HL-60 (cell line): ENCODE measurements at regions not wholly inside any gene's neighbourhood (a gene's known extent, or its start where the extent isn't known, plus 50 kb on each side); places are given as distances from the start of the nearest gene placed in this dataset.

Experiments used
- DNase-seq, 2 experiments: peaks; one replicate each; pipeline ENCODE4 v3.0.0-alpha.2; 2010 to 2020; ENCODE audit warnings: low read depth in 1 of 2, low spot score in 1 of 2
- H3K27ac ChIP-seq: fragments of 250-450 bp; sonication (Bioruptor Pico); replicated peaks from 2 replicates; pipeline ENCODE4 v1.5.1; 2020; ENCODE audit warnings: mild to moderate bottlenecking, moderate library complexity
- H3K27me3 ChIP-seq: fragments of 250-450 bp; sonication (Bioruptor Pico); 2 replicates; pipeline ENCODE4 v1.5.1; 2021; ENCODE audit warnings: mild to moderate bottlenecking, moderate library complexity; ENCODE audit not compliant: insufficient read depth, poor library complexity, severe bottlenecking
- H3K4me3 ChIP-seq: replicated peaks from 2 replicates; pipeline ENCODE4 v1.5.1; 2011; ENCODE audit warnings: mild to moderate bottlenecking, control low read depth, low read length; ENCODE audit not compliant: insufficient read depth
- GABPA ChIP-seq: IDR thresholded peaks from 2 replicates; pipeline ENCODE4 v1.6.1; 2012; ENCODE audit warnings: low read depth
- POLR2AphosphoS5 ChIP-seq: IDR thresholded peaks from 2 replicates; pipeline ENCODE4 v1.6.1; 2012; ENCODE audit warnings: low read depth
- SPI1 ChIP-seq: IDR thresholded peaks from 2 replicates; pipeline ENCODE4 v1.6.1; 2012; ENCODE audit warnings: low read depth, mild to moderate bottlenecking, borderline replicate concordance
- TF ChIP-seq, protein P1 (sequence below): IDR thresholded peaks from one replicate; pipeline ENCODE4 v1.5.1; 2011; ENCODE audit warnings: low read length, control low read depth, inconsistent platforms; ENCODE audit not compliant: insufficient read depth
- TF ChIP-seq, protein P2 (sequence below): IDR thresholded peaks from 2 replicates; pipeline ENCODE4 v1.6.1; 2012; ENCODE audit warnings: low read depth; ENCODE audit not compliant: insufficient replicate concordance

DNA sequence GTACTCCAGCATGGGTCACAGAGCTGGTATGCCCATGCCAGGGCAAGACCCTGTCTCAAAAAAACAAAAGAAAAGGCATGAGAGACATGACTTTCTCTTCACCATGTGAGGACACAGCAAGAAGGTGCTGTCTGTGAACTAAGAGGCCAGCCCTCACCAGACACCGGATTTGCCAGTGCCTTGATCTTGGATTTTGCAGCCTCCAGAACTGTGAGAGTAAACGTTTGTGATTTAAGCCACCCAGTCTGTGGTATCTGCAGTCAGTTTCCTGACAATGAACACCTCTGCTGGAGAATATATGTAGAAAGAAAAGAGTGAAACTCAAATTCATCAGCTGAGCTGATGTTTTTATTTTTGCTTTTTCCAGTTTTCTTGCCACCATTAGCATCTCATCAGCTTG is 166.3 kb upstream of the RAB4A start:
- TF ChIP-seq, protein P1, sequence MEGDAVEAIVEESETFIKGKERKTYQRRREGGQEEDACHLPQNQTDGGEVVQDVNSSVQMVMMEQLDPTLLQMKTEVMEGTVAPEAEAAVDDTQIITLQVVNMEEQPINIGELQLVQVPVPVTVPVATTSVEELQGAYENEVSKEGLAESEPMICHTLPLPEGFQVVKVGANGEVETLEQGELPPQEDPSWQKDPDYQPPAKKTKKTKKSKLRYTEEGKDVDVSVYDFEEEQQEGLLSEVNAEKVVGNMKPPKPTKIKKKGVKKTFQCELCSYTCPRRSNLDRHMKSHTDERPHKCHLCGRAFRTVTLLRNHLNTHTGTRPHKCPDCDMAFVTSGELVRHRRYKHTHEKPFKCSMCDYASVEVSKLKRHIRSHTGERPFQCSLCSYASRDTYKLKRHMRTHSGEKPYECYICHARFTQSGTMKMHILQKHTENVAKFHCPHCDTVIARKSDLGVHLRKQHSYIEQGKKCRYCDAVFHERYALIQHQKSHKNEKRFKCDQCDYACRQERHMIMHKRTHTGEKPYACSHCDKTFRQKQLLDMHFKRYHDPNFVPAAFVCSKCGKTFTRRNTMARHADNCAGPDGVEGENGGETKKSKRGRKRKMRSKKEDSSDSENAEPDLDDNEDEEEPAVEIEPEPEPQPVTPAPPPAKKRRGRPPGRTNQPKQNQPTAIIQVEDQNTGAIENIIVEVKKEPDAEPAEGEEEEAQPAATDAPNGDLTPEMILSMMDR, result no peak
- TF ChIP-seq, protein P2, sequence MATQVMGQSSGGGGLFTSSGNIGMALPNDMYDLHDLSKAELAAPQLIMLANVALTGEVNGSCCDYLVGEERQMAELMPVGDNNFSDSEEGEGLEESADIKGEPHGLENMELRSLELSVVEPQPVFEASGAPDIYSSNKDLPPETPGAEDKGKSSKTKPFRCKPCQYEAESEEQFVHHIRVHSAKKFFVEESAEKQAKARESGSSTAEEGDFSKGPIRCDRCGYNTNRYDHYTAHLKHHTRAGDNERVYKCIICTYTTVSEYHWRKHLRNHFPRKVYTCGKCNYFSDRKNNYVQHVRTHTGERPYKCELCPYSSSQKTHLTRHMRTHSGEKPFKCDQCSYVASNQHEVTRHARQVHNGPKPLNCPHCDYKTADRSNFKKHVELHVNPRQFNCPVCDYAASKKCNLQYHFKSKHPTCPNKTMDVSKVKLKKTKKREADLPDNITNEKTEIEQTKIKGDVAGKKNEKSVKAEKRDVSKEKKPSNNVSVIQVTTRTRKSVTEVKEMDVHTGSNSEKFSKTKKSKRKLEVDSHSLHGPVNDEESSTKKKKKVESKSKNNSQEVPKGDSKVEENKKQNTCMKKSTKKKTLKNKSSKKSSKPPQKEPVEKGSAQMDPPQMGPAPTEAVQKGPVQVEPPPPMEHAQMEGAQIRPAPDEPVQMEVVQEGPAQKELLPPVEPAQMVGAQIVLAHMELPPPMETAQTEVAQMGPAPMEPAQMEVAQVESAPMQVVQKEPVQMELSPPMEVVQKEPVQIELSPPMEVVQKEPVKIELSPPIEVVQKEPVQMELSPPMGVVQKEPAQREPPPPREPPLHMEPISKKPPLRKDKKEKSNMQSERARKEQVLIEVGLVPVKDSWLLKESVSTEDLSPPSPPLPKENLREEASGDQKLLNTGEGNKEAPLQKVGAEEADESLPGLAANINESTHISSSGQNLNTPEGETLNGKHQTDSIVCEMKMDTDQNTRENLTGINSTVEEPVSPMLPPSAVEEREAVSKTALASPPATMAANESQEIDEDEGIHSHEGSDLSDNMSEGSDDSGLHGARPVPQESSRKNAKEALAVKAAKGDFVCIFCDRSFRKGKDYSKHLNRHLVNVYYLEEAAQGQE, result no peak
- TF ChIP-seq POLR2AphosphoS5, result no peak
- no peak for TF ChIP-seq GABPA
- Histone ChIP-seq H3K27ac (no peak overlapping the region), H3K27me3 (no peaks in the 10 kb centered on the region), H3K4me3 (no peak overlapping the region)
- no peak for DNase-seq

DNA sequence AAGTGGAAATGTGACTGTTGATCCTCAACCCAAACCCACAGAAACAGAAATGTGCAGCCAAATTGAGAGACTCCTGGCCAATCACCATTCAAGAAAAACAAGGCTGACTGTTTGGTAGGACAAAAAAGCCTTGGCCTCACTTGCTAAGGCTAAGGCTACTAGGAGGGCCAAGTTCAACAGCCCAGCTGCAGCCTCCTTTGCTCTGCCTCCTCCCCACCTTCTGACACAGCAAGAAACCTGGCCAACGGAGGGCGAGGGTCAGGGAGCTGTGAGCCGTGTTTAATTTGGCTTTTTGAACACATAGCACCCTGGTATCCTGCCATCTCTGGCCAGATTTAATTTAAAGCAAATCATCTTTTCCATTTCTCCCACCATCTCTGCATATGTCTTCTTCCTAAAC is 165.8 kb upstream of the RAB4A start:
- H3K4me3 ChIP-seq, result no peak overlapping the region
- TF ChIP-seq POLR2AphosphoS5 (no peak), GABPA (no peak), SPI1 (no peak)
- TF ChIP-seq, protein P1, result no peak
- TF ChIP-seq, protein P2, result no peak
- no peak for DNase-seq
- H3K27ac ChIP-seq, result no peak overlapping the region
- no peaks in the 10 kb centered on the region for H3K27me3 ChIP-seq

DNA sequence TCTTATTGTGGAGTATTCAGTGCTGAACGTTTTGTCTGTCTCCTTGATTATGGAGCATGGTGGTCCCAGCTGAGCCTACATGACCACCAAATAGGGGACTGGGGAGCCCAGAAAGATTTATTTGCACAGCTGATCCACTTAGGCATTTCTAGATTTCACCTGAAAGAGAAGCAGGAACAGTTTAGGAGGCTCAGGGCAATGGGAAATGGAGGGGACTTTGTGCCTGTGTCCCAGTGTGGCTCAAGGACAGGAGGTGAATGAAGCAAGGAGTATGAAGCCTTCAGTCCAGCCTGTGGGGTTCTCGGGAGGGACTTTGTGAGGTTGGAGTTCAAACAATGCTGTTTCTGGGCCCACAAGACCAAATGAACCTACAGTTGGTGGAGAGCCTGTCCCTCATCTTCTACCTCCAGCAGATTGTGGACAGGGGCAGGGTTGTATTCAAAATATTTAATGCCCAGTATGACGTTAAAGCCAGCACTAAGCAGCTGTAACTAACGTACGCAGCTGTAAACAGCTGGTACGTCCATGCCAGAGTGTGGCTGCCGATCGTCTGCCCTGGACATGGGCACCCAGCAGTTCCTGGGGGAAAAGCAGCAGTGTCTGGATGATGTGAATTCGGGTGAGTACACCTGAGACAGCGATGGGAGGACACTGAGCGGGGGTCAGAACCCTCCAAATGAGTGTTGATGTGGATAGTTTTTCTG is 164.9 kb upstream of the RAB4A start:
- Histone ChIP-seq H3K27ac (no peak overlapping the region), H3K4me3 (no peak overlapping the region), H3K27me3 (no peaks in the 10 kb centered on the region)
- DNase-seq, result no peak
- TF ChIP-seq GABPA, result no peak

DNA sequence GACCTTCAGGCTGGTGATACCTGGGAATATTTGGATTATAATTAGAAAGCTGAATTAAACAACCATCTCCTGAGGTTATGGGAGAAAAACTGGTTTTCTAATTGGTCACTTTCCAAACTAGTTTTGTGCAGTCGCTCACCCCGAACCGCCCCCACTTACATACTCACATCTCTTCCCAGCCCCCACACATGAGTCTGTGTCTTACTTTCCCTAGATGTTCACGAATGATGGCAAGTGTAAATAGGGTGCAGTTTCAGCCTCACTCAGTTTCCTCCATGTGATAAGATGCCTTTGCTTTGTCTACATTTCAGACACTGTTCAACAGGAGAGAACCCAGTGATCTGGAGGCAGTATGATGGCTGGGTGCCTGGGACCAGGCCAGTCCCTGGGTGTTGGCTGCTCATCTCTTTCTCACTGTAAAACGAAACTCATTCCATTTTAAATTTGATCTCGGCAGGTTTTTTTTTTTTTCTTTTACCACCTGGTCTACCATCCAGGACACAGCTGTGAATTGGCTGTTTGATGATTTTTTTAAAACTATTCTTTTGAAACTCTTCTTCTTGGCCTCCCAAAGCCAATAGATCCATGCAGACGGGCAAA is 164.3 kb upstream of the RAB4A start:
- no peaks in the 10 kb centered on the region for H3K27me3 ChIP-seq
- no peak overlapping the region for H3K27ac ChIP-seq
- TF ChIP-seq, protein P2, result no peak
- TF ChIP-seq POLR2AphosphoS5, result no peak
- no peak for TF ChIP-seq SPI1
- no peak for TF ChIP-seq GABPA
- TF ChIP-seq, protein P1, result no peak

More for the DNA sequence above, 164.3 kb upstream of the RAB4A start:
- no peak overlapping the region for H3K4me3 ChIP-seq
- no peak for DNase-seq
